GM12872 (cell line): ENCODE measurements at regions not wholly inside any gene's neighbourhood (a gene's known extent, or its start where the extent isn't known, plus 50 kb on each side); places are given as distances from the start of the nearest gene placed in this dataset.

Source experiments
- CTCF ChIP-seq: IDR thresholded peaks from 3 replicates; pipeline ENCODE4 v1.5.1; 2011; ENCODE audit warnings: low read depth, mild to moderate bottlenecking, low read length, moderate library complexity; ENCODE audit not compliant: insufficient read depth

DNA sequence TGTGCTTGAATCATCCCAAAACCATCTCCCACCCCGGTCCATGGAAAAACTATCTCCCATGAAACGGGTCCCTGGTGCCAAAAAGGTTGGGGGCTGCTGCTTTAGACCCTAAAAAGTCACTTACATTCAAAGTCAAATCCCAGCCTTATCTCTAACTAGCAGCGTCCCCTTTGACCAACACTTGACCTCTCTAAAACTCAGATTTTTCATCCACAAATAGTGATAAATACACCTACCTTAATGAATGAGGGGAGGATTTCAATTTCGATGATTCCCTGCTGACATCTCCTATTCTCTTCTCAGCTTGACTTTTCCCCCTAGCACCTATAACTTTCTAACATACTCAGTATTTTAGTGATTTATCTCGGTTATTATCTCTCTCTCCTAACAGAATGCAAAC, 137.3 kb downstream of the BTG1 start:
- TF ChIP-seq CTCF = no peak

DNA sequence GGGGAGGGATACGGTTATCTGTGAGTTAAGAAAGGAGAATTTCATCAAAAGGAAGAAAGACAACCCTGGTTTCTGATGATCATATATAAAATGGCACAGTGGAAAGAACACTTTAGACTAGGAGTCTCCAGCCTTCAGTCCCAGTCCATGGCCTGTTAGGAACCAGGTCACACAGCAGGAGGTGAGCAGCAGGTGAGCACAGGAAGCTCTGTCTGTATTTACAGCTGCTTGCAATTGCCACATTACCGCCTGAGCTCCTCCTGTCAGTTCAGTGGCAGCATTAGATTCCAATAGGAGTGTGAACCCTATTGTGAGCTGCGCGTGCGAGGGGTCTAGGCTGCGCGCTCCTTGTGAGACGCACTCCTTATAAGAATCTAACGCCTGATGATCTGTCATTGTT, 137.9 kb downstream of the BTG1 start:
- TF ChIP-seq CTCF = no peak

DNA sequence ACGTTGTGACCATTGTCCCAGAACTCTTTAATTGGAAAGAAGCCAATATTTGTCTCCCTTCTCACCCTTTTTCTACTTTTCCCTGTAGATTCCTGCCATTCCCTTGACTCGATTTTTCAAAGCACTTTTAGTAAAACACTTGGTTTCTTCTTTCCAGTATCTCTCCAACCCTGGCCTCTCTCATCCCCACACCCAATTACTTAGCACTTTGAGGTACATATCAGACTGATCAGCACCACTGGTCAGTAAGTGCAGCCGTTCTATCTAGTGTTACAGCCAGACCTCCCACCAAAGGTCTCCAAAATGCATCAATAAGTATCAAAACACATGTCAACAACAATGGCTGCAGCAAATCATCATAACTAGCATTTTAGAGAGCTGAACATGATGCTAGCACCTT, 141.9 kb downstream of the BTG1 start:
- TF ChIP-seq CTCF = no peak

- TF ChIP-seq CTCF = no peak
Observed at GRCh38 chr12:92002673-92003382, 142.8 kb downstream of the BTG1 start.

DNA sequence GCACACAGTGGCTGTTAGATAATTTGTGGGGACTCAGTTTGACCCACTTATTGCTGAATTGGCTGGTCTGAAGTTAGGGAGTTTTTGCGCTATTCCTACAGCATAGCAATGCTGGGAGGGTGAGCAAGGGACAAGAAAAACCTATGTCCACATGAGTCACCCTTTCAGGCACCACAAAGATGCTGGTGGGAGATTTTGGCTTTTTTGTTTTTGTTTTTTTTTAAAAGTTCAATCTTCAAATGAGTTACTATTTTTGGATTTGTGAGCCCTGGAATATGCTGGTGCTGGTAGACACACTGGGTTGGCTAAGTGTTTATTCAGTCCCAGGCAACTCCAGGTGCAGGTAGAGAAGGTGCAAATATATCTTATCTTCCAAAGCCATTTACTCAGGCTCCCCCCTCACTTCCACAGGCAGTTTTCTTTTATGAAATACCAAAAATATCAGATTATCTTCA, 143.4 kb downstream of the BTG1 start:
- no peak for TF ChIP-seq CTCF

DNA sequence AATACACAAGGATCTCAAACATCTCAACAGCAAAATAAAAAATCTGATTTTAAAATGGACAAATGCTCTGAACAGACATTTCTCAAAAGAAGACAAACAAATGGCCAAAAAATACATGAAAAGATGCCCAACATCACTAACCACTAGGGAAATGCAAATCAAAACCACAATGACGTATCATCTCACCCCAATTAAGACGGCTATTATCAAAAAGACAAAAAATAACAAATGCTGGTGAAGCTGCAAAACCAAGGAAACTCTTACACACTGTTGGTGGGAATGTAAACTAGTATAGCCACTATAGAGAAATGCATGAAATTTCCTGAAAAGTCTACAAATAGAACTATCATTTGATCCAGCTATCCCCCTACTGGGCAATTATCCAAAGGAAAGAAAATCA, 145.0 kb downstream of the BTG1 start:
- no peak for TF ChIP-seq CTCF

GRCh38 chr12:91999823-92000222, 145.8 kb downstream of the BTG1 start:
- TF ChIP-seq CTCF = no peak
